H9 (cell line): ENCODE measurements at regions not wholly inside any gene's neighbourhood (a gene's known extent, or its start where the extent isn't known, plus 50 kb on each side); places are given as distances from the start of the nearest gene placed in this dataset.

Experiments
- DNase-seq: peaks from one replicate; pipeline ENCODE4 v3.0.0-alpha.2; 2017
- H2AFZ ChIP-seq: one replicate; pipeline ENCODE4 v1.6.1; 2013; ENCODE audit warnings: mild to moderate bottlenecking, low read length, control low read depth, moderate library complexity
- H2AK5ac ChIP-seq: 2 replicates; pipeline ENCODE4 v1.6.1; 2013; ENCODE audit warnings: low read length, control low read depth, mixed read lengths; ENCODE audit not compliant: insufficient read length
- H2BK120ac ChIP-seq: one replicate; pipeline ENCODE4 v1.6.1; 2013; ENCODE audit warnings: low read depth, mild to moderate bottlenecking, low read length, control low read depth, inconsistent platforms; ENCODE audit not compliant: poor library complexity, severe bottlenecking
- H2BK12ac ChIP-seq: 2 replicates; pipeline ENCODE4 v1.6.1; 2013; ENCODE audit warnings: low read length, control low read depth, mixed read lengths, low read depth; ENCODE audit not compliant: insufficient read length
- H2BK15ac ChIP-seq: 2 replicates; pipeline ENCODE4 v1.6.1; 2013; ENCODE audit warnings: low read depth, low read length, control low read depth
- H2BK20ac ChIP-seq: one replicate; pipeline ENCODE4 v1.6.1; 2013; ENCODE audit warnings: low read depth, mild to moderate bottlenecking, low read length, control low read depth, inconsistent platforms; ENCODE audit not compliant: poor library complexity, severe bottlenecking
- H2BK5ac ChIP-seq: 2 replicates; pipeline ENCODE4 v1.6.1; 2013; ENCODE audit warnings: low read length, control low read depth, mixed read lengths; ENCODE audit not compliant: insufficient read length
- H3K14ac ChIP-seq: 2 replicates; pipeline ENCODE4 v1.6.1; 2013; ENCODE audit warnings: low read length, control low read depth; ENCODE audit not compliant: insufficient read depth
- H3K18ac ChIP-seq: 2 replicates; pipeline ENCODE4 v1.6.1; 2013; ENCODE audit warnings: low read depth, mild to moderate bottlenecking, mixed read lengths, low read length, control low read depth; ENCODE audit not compliant: insufficient read length
- H3K23ac ChIP-seq: 2 replicates; pipeline ENCODE4 v1.6.1; 2013; ENCODE audit warnings: low read length, control low read depth, mixed read lengths, low read depth; ENCODE audit not compliant: insufficient read length
- H3K23me2 ChIP-seq: 2 replicates; pipeline ENCODE4 v1.6.1; 2013; ENCODE audit warnings: low read depth, mild to moderate bottlenecking, mixed read lengths, low read length, control low read depth; ENCODE audit not compliant: insufficient read length, poor library complexity, severe bottlenecking
- H3K27ac ChIP-seq: 2 replicates; pipeline ENCODE4 v1.5.1; 2013; ENCODE audit warnings: low read length, control low read depth, mixed read lengths, low read depth; ENCODE audit not compliant: insufficient read length
- H3K27me3 ChIP-seq: 2 replicates; pipeline ENCODE4 v1.6.1; 2013; ENCODE audit warnings: low read length, control low read depth, inconsistent platforms; ENCODE audit not compliant: insufficient read depth
- H3K4ac ChIP-seq: 2 replicates; pipeline ENCODE4 v1.6.1; 2013; ENCODE audit warnings: low read depth, mild to moderate bottlenecking, control low read depth, inconsistent platforms, low read length, moderate library complexity
- H3K4me1 ChIP-seq: 2 replicates; pipeline ENCODE4 v1.6.1; 2013; ENCODE audit warnings: low read length, control low read depth, inconsistent platforms; ENCODE audit not compliant: insufficient read depth
- H3K4me2 ChIP-seq: 2 replicates; pipeline ENCODE4 v1.6.1; 2013; ENCODE audit warnings: low read length, control low read depth, mixed read lengths; ENCODE audit not compliant: insufficient read length, insufficient read depth
- H3K56ac ChIP-seq: 2 replicates; pipeline ENCODE4 v1.6.1; 2013; ENCODE audit warnings: low read depth, mild to moderate bottlenecking, mixed read lengths, low read length, control low read depth; ENCODE audit not compliant: insufficient read length
- H3K79me1 ChIP-seq: 2 replicates; pipeline ENCODE4 v1.6.1; 2013; ENCODE audit warnings: low read depth, mild to moderate bottlenecking, moderate library complexity, low read length, control low read depth, inconsistent platforms; ENCODE audit not compliant: insufficient read depth, poor library complexity, severe bottlenecking
- H3K79me2 ChIP-seq: 2 replicates; pipeline ENCODE4 v1.6.1; 2013; ENCODE audit warnings: low read length, control low read depth, inconsistent platforms; ENCODE audit not compliant: insufficient read depth
- H3K9ac ChIP-seq: 2 replicates; pipeline ENCODE4 v1.6.1; 2013; ENCODE audit warnings: low read length, control low read depth, mixed read lengths; ENCODE audit not compliant: insufficient read length; ENCODE audit errors: extremely low read depth
- H3K9me3 ChIP-seq: one replicate; pipeline ENCODE4 v1.6.1; 2013; ENCODE audit warnings: low read depth, low read length, inconsistent platforms; ENCODE audit not compliant: control insufficient read depth
- H3T11ph ChIP-seq: one replicate; pipeline ENCODE4 v1.6.1; 2013; ENCODE audit warnings: mild to moderate bottlenecking, low read length, control low read depth, inconsistent platforms
- H4K20me1 ChIP-seq: one replicate; pipeline ENCODE4 v1.6.1; 2013; ENCODE audit not compliant: control insufficient read depth, insufficient read length, insufficient read depth
- H4K5ac ChIP-seq: 2 replicates; pipeline ENCODE4 v1.6.1; 2013; ENCODE audit warnings: low read depth, mild to moderate bottlenecking, mixed read lengths, low read length, control low read depth; ENCODE audit not compliant: insufficient read length
- H4K8ac ChIP-seq: replicated peaks from 2 replicates; pipeline ENCODE4 v1.6.1; 2013; ENCODE audit warnings: low read length, control low read depth, mixed read lengths, low read depth; ENCODE audit not compliant: insufficient read length
- H4K91ac ChIP-seq: 2 replicates; pipeline ENCODE4 v1.6.1; 2013; ENCODE audit warnings: low read depth, mild to moderate bottlenecking, moderate library complexity, mixed read lengths, low read length, control low read depth; ENCODE audit not compliant: insufficient read length
- H3K27ac Mint-ChIP-seq, 3 experiments: 2 replicates in 2 of 3; 3 replicates in 1 of 3; pipeline ENCODE4 v1.8.0; 2020 to 2021; ENCODE audit warnings: mixed read lengths in 3 of 3, mild to moderate bottlenecking in 1 of 3, moderate library complexity in 1 of 3
- H3K27me3 Mint-ChIP-seq: 2 replicates; pipeline ENCODE4 v1.8.0; 2021; ENCODE audit warnings: low read depth, mild to moderate bottlenecking, moderate library complexity, mixed read lengths
- H3K36me3 Mint-ChIP-seq, 3 experiments: 2 replicates in 2 of 3; 3 replicates in 1 of 3; pipeline ENCODE4 v1.8.0; 2020 to 2021; ENCODE audit warnings: low read depth in 3 of 3, mixed read lengths in 3 of 3; ENCODE audit not compliant: insufficient read depth in 1 of 3
- H3K4me1 Mint-ChIP-seq, 2 experiments: 2 replicates each; pipeline ENCODE4 v1.8.0; 2020; ENCODE audit warnings: mixed read lengths in 2 of 2
- H3K4me3 Mint-ChIP-seq, 2 experiments: 2 replicates in 1 of 2; 3 replicates in 1 of 2; pipeline ENCODE4 v1.8.0; 2020 to 2021; ENCODE audit warnings: mild to moderate bottlenecking in 2 of 2, mixed read lengths in 2 of 2, moderate library complexity in 1 of 2
- H3K9me3 Mint-ChIP-seq, 2 experiments: 2 replicates in 1 of 2; 3 replicates in 1 of 2; pipeline ENCODE4 v1.8.0; 2020; ENCODE audit warnings: mild to moderate bottlenecking in 2 of 2, mixed read lengths in 2 of 2, moderate library complexity in 1 of 2
- CTCF ChIP-seq: fragments of 200-600 bp; sonication (generic); conservative IDR thresholded peaks from 3 replicates; pipeline ENCODE4 v1.8.0; 2021; ENCODE audit warnings: antibody characterized with exemption, mild to moderate bottlenecking
- WGBS: extraction: QIAGEN DNeasy Blood & Tissue Kit; methylation state at CpG from one replicate; pipeline ENCODE4 v1.1.7; 2013; ENCODE audit warnings: missing lambda C conversion rate, low lambda C conversion rate, mixed read lengths; ENCODE audit not compliant: insufficient read length; ENCODE audit errors: extremely low coverage; 5-methylcytosine and 5-hydroxymethylcytosine counted together

GRCh38 chr7:131869169-131869844 is 312.9 kb upstream of the PODXL start:
- Histone ChIP-seq H3K4me1 (no peaks in the 10 kb centered on the region), H3K27ac (no peak overlapping the region), H2BK120ac (no peak overlapping the region), H2AK5ac (no peak overlapping the region), H2BK20ac (no peak overlapping the region), H3K4ac (no peak overlapping the region), H3K23me2 (no peaks in the 10 kb centered on the region), H3K27me3 (no peaks in the 10 kb centered on the region), H3K4me2 (no peak overlapping the region), H3K79me2 (no peaks in the 10 kb centered on the region), H3K56ac (no peak overlapping the region), H2BK12ac (no peak overlapping the region), H4K5ac (no peak overlapping the region), H3K9me3 (no peaks in the 10 kb centered on the region), H3K14ac (no peak overlapping the region), H3T11ph (no peak overlapping the region), H3K9ac (no peak overlapping the region), H4K20me1 (no peaks in the 10 kb centered on the region), H2BK5ac (no peak overlapping the region), H3K79me1 (no peaks in the 10 kb centered on the region), H2AFZ (no peak overlapping the region), H3K18ac (no peak overlapping the region), H4K8ac (no peak overlapping the region), H2BK15ac (no peak overlapping the region), H4K91ac (no peak overlapping the region), H3K23ac (no peak overlapping the region)
- DNase-seq = no peak
- no peaks in the 10 kb centered on the region; a peak in 2 of 7 replicates for H3K36me3 Mint-ChIP-seq
- no peaks in the 10 kb centered on the region for H3K4me1 Mint-ChIP-seq
- no peak for TF ChIP-seq CTCF
- WGBS = no CpG with 5 or more reads among the region's 3 CpGs
- no peak overlapping the region for H3K4me3 Mint-ChIP-seq
- no peaks in the 10 kb centered on the region for H3K9me3 Mint-ChIP-seq
- no peak overlapping the region for H3K27ac Mint-ChIP-seq
- peaks cover 18% of the 10 kb centered on the region for H3K27me3 Mint-ChIP-seq
